ENCODE measurements at regions not wholly inside any gene's neighbourhood (a gene's known extent, or its start where the extent isn't known, plus 50 kb on each side); places are given as distances from the start of the nearest gene placed in this dataset.

GRCh38 chr11:37621662-37622061 is 1023.6 kb upstream of the RAG2 start:
- ATAC-seq (no peak), DNase-seq (no peak)

DNA sequence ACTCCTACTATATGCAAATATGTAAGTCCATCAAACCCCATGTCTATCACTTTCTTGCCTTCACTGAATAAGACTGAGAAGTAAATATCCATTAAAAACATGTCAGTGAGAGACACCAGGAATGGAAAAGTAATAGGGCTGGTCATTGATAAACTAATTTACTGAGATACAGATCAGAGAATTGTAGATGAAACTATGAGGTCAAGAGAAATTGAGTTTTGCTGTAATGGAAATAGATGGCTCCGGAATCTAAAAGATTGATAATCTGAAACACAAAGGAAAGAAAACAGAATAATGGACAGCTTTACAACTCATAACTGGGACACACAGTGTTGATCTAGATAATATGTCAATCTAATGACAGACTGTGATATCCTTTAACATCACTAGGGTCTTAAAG is 1018.3 kb upstream of the RAG2 start:
- DNase-seq, result no peak
- no peak for ATAC-seq

GRCh38 chr11:37613031-37613430 is 1015.0 kb upstream of the RAG2 start:
- DNase-seq (no peak), ATAC-seq (no peak)

DNA sequence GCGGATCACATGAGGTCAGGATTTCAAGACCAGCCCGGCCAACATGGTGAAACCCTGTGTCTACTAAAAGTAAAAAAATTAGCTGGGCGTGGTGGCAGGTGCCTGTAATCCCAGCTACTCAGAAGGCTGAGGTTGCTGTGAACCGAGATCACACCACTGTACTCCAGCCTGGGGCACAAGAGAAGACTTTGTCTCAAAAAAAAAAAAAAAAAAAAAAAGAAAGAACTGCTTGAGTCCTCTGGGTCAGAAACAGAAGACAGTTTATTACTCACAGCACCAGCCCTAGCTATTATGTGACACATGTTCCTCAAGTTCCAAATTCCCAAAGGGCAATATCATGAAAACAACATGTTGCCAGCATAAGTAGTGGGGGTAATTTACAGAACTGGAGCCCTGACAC is 1014.1 kb upstream of the RAG2 start:
- ATAC-seq (no peak), DNase-seq (no peak)

GRCh38 chr11:37605229-37605628 is 1007.2 kb upstream of the RAG2 start:
- DNase-seq (no peak), ATAC-seq (no peak)

- ATAC-seq (no peak), DNase-seq (no peak)
Measured at GRCh38 chr11:37598381-37598780, 1000.3 kb upstream of the RAG2 start.

DNA sequence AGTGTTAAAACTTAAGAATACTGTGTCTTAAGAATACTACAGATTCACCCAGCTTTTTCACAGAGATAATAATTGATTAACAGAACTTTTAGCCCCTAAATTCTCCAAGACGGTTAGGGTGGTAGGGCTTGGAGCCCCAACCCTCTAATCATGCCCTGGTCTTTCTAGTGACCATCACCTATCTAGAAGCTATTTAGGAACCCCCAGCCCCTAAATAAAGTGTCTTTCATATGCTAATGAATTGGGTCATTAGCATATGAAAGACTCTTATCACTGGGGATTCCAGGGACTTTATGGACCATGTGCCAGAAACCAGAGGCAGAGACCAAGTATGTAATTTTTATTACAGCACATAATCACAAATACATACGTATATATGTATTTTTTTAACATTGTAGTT is 999.7 kb upstream of the RAG2 start:
- DNase-seq (no peak), ATAC-seq (no peak)

DNA sequence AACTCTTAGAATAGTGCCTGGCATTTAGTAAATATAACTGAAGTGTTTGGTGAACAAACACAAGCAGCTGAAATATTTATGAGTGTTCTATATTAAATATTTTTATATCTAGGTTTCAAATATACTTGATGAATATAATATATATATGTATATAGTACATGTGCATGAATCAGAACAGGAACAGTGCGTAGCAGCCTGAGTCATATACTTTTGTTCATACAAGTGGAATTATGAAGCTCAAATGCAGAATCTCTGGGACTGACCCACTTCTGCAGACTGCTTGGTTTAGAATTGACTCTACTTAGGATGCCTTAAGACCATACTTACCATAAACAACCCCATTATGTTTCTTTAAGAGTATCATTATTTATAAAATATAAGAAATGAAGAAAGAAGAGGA is 997.8 kb upstream of the RAG2 start:
- no peak for ATAC-seq
- DNase-seq, result no peak

- DNase-seq (no peak), ATAC-seq (no peak)
Measured at GRCh38 chr11:37574361-37574760, 976.3 kb upstream of the RAG2 start.

DNA sequence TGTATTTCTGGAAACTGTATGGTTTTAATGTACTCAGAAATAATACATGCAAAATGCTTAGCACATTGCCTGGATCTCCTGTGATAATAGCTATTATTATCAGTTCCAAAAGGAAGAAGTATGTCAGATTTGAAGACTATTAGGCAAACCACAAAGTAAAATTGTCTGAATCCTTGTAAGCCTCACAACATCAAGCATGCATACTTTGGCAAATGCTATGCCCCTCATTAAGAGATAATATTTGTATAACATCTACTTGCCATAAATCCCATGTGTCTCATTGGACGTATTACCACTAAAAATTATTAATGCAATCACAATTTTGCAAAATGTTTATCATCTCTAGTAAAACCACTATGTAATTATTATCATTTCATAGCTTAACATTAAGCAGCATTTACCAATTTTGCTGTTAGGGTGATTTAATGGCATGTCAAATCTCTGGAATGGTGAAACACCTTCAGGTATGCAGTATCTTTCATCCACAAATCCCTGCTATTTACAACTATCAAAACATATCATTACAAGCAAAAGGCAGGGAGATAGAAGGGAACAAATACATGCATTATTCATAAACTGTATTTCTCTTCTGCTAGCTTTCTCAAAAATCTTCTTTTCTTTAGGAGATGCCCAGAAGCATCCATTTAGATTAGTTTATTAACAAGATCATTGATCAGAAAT is 974.6 kb upstream of the RAG2 start:
- DNase-seq (no peak), ATAC-seq (no peak)

- no peak for DNase-seq
- peak; percentile 57 for ATAC-seq
Measured at GRCh38 chr11:37571246-37571645, 973.2 kb upstream of the RAG2 start.

DNA sequence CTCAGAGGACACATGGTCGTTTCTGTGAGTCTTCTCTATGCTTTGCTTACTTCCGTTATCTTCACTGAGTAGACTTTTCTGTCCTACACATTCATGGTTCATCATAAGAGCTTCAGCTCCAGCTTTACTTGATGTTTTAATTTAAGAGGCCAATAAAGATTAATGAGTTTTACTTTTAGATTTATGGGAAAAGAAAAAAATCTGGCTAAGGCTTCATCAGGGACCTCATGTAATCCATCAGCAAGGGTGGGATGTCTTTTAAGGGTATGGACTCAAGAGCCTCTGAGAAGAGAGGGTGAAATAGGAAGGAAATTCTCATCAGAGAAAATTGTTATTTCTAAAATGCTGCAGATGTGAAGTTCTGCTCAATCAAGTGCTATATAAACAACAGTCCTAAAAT is 963.0 kb upstream of the RAG2 start:
- ATAC-seq (no peak), DNase-seq (no peak)

- DNase-seq, result no peak
Measured at GRCh38 chr11:37560346-37560745, 962.3 kb upstream of the RAG2 start.

DNA sequence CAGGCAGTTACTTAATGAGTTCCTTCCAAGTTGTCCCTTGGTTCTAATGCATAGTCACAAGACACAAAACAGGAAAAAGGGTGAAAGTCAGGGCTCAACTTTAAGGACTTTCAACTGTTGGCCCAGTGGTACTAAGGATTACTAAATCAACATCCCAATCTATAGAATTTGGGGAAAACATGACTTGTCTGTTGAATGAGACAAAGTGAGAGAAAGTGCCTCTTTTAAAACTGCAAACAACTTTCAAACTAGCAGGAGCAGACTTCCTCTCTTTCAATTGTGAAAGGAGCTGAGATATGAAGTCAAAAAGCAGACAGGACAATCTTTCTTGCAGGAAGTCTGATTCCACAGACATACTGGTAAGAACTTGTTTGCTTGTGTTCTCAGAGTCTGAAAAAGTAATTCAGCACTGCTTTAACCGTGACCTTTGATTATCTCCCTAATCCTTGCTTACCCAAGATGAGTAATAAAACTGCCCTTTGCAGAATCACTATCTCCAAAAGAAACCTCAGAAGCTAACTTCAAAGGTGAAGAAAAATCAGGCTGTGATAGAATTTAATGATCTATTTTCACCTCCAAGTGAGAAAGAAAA is 960.7 kb upstream of the RAG2 start:
- DNase-seq (no peak), ATAC-seq (no peak)

More at GRCh38 chr11:37560346-37560745, 962.3 kb upstream of the RAG2 start:
- no peak for ATAC-seq

GRCh38 chr11:37557990-37558389 is 960.0 kb upstream of the RAG2 start:
- ATAC-seq (no peak), DNase-seq (no peak)

- ATAC-seq, result no peak
- DNase-seq, result no peak
Measured at GRCh38 chr11:37552284-37552683, 954.2 kb upstream of the RAG2 start.

DNA sequence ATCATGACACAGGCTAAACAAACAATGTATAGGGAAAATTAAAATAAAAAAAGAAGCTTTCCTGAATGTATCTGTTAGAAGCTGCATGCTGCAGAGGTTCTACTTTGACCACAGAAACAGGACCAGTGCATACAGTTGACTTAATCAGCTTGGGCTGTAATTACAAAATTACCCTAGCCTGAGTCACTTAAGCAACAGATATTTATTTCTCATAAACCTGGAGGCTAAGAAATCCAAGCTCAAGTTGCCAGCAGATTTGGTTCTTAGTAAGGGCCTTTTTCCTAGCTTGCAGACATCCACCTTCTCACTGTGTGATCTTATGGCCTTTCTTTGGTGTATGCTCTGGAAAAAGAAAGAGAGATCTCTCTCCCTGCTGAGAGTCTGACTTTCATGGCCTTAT is 946.5 kb upstream of the RAG2 start:
- ATAC-seq (no peak), DNase-seq (no peak)

- ATAC-seq (no peak), DNase-seq (no peak)
Measured at GRCh38 chr11:37533830-37534229, 935.8 kb upstream of the RAG2 start.

GRCh38 chr11:37533087-37533486 is 935.1 kb upstream of the RAG2 start:
- no peak for ATAC-seq
- no peak for DNase-seq

DNA sequence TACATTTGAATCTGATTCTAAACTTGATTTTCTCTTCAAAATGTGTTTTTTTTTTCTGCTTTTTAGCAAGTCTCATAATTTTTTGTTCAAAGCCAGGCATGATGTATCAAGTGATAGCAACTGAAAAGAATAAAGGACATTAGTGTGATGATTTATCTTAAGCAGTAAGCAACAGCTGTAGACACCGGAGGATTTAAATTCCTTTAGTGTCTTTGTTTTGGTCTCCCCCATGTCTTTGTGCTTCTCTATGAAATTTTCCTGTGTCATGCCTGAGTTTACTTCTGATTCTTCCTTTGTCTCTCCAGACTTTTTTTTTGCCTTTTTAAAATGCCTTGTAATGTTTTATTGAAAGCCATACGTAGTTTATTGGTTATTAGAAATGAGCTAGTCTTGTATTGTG is 934.2 kb upstream of the RAG2 start:
- no peak for ATAC-seq
- no peak for DNase-seq

GRCh38 chr11:37527545-37527944 is 929.5 kb upstream of the RAG2 start:
- DNase-seq (no peak), ATAC-seq (no peak)

GRCh38 chr11:37525336-37525735 is 927.3 kb upstream of the RAG2 start:
- ATAC-seq (no peak), DNase-seq (no peak)

- ATAC-seq (no peak), DNase-seq (no peak)
Measured at GRCh38 chr11:37519781-37520180, 921.7 kb upstream of the RAG2 start.

- no peak for DNase-seq
- ATAC-seq, result no peak
Measured at GRCh38 chr11:37512156-37512780, 914.2 kb upstream of the RAG2 start.

Data from stimulated activated naive CD8-positive, alpha-beta T cell treated with anti-CD3 and anti-CD28 coated beads, Interleukin-15, Interleukin-2, amounts not matched to agents 100 U/mL and 50 U/mL, for 24 hours (primary cell).